Stimulated activated CD4-positive, alpha-beta T cell treated with anti-CD3 and anti-CD28 coated beads, Interleukin-1b, Interleukin-23, amount 100 ng/mL, for 1 hour (primary cell): ENCODE measurements at regions not wholly inside any gene's neighbourhood (a gene's known extent, or its start where the extent isn't known, plus 50 kb on each side); places are given as distances from the start of the nearest gene placed in this dataset.

ENCODE experiments used
- DNase-seq, 2 donors: peaks; one replicate each; pipeline ENCODE4 v3.0.0-alpha.2; 2020; ENCODE audit warnings: low read depth in 2 of 2

DNA sequence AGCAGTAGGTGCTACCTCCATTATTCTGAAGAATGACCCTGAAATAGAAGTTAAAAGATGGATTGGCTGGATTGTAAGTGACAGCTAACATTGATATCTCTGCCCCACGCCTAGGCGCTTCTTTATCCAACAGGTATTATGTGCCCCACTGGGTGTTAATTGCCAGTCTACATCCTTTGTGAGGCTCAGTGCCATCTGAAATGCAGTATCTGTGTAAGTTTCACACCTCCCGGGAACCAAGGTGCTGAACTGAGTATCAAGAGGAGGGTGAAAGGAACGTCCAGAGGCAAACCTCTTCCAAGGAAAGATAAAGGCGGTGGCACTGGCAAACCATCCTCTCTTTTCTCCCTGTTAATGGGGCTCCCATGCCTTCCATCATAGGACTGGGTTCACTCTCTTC is 181.1 kb upstream of the UBL3 start:
- DNase-seq = no peak

DNA sequence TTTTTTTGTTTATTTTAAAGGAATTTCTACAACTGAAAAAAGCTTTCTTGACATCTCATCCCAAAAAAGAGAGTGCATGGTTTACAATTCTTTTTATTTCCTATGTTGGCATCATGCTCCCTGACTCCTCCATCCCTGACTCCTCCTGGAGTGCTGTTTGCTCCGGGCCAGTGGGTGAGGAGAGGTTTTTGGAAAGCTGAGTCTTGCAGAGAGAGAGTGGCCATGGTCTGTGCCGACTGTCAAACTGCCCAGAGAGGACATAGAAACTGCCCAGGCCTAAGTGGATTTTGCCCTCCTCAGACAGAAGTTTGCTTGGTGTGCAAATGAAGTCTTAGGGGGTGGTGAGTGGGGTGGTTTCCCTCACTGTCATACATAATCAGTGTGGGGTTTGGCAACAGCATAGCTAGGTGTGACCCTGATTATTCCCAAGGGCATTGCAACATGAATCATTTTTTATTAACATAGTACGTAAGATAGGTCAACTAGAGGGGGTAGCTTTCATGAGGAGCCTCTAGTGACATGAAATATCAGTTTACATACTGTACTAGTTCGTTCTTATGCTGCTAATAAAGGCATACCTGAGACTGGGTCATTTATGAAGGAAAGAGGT is 179.8 kb upstream of the UBL3 start:
- DNase-seq = no peak

DNA sequence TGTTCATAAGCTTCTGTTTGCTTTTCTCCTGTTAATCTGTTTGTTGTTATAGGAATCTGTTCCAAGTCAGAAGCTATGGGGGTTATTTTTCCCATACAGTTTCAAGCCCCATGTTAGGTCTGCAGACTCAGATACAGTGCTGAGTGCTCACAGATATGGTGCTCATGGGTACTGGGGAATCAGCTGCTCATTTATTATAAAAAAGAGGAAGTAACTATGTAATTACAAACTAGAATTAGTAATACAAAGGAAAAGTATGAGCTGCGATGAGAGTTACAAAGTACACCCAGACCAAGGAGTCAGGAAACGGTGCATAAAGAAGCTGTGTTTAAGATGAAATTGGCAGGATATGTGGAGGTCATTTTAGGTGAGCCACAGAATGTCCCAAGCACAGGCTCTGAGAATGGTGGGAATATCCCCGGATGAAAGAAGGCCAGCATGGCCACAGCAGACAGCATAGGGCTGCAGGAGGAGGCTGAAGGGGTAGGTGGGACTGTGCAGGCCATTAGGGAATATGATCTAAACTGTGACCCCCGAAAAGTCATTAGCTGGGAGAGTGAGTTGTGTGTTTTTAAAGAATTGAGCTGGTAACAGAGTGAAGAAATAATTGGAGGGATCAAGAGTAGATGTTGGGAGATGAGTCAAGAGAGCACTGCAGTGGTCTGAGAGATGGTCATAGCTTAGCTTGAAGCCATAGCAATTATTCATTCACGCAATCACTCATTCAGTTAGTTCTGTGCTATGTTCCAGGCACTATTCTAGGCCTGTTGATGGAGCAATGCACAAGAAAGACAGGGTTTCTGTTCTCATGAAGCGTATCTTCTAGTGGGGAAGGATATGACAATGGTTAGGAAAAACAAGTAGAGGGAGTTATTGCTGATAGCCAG is 177.4 kb upstream of the UBL3 start:
- DNase-seq = no peak

DNA sequence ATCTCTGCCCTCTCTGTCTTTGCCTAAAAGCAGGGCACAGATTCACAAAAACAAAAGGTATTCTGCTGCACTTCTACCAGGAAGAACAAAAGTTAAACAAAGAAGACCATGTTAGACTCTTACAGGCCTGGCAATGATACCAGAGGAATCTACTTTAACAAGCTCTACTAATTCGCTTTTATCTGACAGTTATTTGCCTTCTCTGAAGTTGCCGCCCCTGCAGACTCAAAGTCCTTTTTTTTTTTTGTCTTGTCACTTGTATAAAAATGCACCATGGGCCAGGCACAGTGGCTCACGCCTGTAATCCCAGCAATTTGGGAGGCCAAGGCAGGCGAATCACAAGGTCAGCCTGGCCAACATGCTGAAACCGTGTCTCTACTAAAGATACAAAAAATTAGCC is 176.5 kb upstream of the UBL3 start:
- no peak for DNase-seq

DNA sequence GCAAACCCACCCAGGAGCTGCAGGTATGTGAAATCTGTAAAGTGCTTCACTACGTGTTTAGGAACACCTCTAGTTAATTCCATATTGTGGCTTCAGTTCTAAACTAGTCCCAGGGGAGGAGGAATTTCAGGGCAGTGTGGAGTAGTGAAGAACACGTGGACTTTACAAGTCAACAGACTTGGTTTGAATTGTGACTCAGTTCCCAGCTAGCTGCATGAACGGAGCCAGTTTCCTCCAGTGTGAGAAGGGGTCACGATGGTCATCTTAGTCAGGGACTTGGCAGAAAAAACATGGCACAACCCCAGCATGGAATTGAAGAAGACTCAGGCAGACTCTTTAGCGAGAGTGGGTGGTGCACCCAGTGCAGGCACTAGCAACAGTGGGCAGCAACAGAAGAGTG is 175.7 kb upstream of the UBL3 start:
- DNase-seq = no peak

DNA sequence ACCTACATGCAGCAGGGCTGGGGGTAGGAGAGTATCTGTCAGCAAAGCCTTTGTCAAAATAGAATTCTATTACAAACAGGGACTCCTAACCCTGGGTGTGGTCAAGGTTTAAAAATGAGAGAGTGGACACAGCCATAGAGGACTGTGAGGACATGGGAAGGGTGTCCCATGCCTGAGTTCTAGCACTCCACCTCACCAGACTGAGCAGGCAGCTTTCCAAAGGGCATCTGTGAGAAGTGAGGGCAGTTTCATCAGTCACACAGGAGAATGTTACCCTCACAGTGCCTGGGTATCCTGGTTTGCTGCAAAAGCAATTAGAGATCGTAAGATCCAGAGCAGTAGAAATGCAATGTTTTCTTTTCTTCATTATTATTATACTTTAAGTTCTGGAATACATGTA is 174.9 kb upstream of the UBL3 start:
- DNase-seq = no peak

DNA sequence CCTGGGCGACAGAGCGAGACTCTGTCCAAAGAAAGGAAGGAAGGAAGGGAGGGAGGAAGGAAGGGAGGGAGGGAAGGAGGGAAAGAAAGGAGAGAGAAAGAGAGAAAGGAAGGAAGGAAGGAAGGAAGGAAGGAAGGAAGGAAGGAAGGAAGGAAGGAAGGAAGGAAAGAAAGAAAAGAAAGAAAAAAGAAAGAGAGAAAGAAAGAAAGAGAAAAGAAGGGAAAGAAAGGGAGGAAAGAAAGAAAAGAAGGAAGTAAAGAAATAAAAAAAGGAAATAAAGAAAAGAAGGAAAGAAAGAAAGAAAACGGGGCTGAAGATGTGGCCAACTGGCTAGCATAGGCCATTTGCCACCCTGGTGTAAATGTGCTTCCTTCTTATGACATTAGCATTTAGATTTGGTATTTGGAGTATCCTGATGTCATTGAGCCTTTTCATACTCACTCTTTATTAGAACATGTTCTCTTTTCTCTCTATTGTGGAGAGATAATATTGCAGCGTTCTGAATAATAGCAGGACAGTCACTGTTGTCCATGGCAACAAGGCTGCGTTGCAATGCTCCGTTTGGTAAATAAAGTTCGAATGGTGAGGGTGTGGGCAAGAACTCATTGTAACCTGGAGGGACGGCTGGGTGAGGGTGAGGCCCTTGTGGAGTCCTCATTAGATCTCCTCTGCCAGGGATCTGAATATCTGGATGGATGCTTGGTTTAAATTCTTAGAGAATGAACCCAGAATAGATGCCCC is 173.9 kb upstream of the UBL3 start:
- DNase-seq = no peak

DNA sequence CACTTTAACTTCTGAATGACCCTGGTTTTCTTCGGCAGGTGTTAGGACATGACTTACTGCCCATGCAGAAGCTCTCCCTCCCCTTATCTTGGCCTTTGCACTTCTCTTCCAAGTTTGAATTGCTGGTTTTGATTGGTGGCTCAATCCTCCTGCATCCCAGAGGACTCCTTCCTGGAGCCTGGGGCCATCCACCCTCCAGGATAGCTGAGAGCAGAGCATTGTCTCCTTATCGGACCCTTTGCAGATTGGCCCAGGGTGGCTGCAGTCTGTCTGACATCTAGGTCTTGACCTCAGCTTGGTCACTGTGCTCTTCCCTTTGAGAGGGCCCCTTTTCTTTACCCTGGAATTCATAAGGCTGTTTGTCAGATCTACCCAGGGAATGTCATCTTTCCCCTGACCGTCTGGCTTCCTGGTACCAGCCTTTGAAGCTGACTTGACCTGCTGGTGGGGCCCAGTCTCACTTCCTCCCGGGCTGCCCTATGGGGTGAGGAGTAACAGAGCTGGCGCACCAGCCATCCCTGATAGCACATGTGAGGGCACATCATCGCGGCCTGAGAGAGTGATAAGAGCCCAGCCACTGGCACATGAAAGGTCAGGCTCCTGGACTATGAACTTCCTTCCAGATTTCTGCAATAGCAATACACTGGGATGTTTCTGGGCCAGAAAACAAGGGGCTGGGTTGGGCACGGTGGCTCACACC is 172.9 kb upstream of the UBL3 start:
- DNase-seq = no peak

DNA sequence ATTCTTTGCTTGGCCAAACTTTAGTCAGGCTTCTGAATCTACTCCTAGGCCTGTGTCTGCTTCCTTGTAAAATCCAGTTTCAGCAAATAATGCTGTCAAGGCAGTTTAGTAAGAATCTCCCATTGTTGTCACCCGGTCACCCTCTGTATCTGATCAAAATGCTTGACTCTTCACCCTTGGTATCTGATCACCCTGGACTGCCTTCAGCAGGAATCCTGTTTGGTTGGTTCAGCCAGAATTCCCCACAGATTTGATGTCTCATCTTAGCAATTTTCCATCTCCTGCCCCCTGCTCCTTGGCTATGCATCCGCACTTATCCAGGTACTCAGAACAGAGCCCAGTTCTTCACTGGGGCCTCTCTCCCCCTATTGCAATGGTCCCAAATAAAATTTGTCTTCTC is 172.4 kb upstream of the UBL3 start:
- no peak for DNase-seq

DNA sequence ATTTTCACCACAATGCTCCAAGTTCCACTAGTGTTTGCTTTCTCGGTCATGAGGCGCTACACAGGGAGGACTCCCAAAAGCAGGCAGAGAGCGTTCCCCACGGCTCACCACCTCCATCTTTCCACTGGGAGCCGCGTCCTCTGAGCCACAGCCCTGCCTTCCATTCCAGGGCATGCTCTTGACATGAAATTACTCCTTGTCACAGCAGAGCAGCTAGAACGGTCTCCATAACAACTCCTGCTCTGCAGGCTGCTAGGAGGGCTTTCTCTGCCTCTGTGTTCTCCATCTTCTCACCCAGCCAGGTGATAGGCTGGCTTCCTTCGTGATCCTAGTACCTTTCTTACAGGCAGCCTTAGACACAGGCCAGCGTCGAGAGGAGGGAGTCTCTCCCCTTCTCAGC is 171.8 kb upstream of the UBL3 start:
- no peak for DNase-seq

DNA sequence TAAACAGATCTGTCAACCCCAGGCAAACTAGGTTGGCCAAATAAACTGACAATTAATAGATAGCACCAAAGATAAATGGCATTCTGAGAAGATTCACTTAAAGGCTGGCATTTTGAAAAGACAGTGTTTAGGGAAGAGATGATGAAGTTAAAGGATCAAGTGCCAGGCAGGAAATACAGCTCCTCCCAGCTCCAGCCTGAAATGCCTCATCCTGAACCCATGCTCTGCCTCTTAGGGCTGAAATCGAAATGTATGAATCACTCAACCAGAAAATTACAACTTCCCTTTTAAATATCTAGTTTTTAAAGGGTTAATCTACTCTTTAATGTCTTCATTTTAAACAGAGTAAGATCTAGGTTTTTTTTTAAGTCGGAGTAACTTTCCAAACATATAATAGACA is 171.2 kb upstream of the UBL3 start:
- no peak for DNase-seq

DNA sequence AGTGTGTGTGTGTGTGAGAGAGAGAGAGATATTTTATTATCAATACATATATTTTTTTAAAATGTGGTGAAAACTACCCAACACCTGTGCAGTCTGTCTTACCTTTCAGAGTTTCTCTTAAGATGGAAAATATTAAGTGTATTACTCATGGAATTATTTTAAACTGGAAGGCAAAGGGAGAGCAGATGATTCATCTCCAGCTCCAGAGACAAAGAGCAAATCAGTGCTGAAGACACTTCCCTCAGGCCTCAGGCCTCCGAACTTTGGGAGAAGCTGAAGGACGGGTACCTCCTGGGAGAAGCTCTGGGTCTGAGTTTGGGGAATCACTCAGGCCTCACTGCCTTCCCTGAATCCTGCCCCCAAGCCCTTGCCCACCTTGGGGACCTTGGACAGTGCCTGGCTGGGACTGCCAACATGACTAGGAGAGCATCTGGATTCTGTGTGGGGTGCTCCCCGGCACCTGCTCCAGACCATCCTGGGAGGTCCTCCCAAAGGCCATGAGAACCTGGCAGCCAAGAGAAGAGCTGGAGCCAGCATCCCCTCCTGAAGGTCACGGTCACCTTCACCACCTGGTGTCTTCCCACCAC is 170.4 kb upstream of the UBL3 start:
- no peak for DNase-seq

DNA sequence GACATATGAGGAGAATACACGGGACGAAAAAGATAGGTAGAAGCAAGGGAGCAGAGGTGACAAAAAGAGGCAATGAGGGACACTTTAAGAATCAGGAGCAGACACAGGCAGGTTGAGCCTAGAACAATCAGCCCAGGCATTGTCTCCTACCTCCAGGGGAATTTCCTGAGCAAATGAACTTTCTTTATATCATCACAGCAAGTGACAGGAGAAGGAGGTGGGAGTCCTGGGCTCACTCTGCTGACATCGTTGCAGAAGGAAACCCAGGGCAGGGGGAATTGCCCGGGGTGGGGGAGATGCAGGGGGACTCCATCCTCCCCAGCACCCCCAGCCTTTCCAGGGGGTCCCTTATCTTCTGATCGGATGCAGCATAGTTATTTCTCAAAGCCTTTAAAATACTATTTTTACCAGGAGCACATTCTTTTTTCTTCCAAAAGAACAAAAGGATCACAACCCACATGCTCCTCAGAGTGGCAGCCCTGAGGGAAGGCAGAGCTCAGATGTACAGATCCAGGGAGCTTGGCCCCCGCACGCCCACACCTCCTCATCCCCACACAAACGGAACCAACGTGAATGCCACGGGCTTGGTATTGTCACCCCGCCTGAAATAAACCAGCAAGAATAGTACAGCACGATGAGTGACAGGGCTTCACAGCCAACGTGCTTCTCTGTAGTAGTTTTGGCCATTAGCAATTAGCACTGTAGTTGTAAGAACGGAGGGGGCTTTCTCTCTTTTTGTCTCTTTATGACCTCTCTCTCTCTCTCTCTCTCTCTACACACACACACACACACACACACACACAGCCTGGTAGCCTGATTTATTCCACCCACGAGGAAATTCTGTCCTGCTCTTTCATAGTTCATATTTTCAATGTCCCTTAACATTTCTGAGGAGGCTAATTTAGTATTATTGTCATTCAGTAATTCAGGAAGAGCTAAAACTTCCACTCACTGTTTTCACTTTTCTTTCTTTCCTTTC is 169.5 kb upstream of the UBL3 start:
- DNase-seq = no peak

DNA sequence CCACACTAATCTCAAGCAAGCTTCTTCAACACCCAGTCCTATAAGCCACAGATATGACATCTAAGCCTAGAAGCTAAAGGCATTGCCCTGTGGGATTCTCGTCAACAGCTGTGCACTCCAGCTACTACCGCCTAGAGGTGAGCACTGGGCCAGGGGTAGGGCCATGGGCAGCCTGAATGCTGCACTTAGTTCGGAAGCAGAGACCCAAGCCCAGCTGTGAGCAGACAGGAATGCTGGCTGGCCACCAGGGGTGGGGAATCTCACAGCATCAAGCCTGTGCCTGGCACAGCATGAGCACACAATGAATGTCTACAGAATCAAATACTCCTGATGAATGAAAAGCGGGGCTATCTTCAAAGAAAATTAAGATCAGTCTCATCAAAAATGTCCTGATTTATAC is 167.5 kb upstream of the UBL3 start:
- no peak for DNase-seq

DNA sequence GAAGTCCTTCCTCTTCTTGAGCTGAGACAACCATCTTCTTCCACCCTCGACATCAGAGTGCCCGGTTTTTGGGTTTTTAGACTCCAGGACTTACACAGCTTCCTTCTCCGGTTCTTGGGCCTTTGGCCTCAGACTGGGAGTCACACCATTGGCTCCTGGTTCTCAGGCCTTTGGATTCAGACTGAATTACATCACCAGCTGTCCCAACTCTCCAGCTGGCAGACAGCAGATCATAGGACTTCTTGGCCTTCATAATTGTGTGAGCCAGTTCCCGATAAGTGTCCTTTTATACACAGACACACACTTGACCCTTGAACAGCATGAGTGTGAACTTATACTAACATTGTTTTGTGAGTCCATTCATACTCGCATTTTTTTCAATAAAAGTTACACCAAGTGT is 166.0 kb upstream of the UBL3 start:
- no peak for DNase-seq

DNA sequence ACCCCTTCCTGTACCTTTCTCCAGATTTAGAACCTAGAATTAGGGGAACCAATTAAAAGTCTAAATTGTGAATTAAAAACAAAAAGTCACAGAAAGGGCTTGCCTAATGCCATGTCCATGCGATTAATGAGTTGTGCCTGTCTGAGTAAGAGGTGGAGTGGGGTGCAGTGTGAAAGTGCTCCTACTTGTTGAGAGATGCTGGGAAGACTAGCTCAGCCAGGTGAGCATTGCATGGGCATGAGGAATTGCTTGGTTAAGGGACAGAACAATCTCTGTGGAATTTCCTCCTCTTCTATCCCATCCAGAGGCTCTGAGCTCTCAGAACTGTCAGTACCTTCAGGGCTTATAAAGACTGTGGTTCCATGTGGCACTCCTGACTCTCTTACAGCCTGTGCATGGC is 159.0 kb upstream of the UBL3 start:
- no peak for DNase-seq

DNA sequence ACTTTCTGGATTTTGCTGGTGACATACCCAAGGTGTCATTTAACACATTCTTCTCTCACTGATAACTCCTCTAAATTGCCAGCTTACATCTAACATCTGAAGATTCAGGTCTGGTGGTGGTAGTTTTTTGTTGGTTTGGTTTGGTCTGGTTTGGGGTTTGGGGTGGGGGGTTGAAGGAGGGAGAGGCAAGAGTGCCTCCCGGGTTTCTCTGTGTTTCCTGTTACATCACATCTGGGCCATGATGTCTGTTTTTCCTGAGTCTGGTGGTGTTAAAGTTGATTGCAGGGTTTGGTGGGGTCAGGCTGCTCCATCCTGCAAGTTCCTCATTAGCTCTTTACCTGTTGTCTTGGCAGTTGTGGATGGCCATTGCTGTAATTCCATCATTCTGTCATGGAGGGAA is 155.8 kb upstream of the UBL3 start:
- no peak for DNase-seq

DNA sequence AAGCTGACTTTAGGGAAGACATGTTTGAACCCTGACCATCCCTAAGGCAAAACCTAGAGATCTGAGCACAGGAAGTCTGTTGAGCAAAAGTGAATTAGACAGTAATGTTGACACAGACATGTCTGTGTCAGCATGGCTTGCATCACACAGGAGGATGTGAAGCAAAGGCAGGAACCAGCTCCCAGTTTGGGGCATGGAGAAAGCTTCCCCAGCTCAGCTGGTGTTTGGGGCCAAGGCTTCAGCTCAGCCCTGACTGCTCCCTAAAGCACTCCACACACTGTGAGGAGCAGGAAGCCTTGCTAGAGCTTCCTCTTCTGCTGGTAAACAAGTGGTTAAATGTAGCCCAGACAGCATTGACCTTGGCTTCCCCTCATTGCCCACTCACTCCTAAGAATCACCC is 153.8 kb upstream of the UBL3 start:
- no peak for DNase-seq

DNA sequence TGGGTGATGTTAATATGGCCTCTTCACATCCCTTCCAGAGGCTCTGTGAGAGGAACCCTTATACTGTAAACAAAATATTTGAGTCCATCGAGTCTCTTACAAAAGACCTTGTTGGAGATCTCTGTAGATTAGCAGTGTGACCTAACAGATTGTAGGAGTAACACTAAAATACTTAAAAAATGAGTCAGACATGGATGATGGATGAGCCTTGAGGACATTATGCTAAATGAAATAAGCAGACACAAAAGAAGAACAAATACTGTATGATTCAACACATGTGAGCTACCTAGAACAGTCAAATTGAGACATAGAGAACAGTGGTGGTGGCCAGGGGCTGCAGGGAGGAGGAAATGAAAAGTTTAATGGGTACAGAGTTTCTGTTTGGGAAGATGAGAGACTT is 152.2 kb upstream of the UBL3 start:
- DNase-seq = no peak

DNA sequence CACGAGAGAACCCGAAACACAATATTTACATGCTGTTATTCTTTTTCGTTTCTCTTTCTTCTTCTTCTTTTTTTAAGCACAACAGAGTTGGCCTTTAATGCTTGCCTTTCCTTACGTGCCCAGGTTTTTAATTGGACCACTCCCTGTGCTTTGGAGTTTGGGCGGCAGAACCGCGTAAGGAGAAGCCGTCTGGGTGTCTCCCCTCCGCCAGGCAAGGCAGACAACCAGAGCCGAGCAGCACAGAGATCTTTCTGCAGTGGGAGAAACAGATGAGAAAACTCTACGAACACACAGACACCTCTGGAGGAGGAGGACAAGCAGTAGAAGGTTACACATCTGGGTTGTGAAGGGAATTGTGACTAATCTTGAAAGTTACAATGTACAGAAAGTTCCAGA is 150.0 kb upstream of the UBL3 start:
- DNase-seq = no peak
